Lower leg skin (tissue), 4 donors: ENCODE measurements at regions not wholly inside any gene's neighbourhood (a gene's known extent, or its start where the extent isn't known, plus 50 kb on each side); places are given as distances from the start of the nearest gene placed in this dataset.
"Not testable (repeated sequence)": the region's sequence is repeated elsewhere in the genome, so short reads cannot be mapped to it uniquely, and the experiment has no call there.

ENCODE experiments used
- DNase-seq, 2 donors: peaks; one replicate each; pipeline ENCODE4 v3.0.0-alpha.2; 2019; ENCODE audit warnings: low spot score in 2 of 2
- H3K4me3 ChIP-seq: fragments of 200-600 bp; sonication (generic); 2 replicates; pipeline ENCODE4 v1.5.1; 2017; ENCODE audit warnings: mild to moderate bottlenecking, low read depth; ENCODE audit not compliant: poor library complexity, severe bottlenecking
- POLR2A ChIP-seq, 2 donors: fragments of 450-650 bp; IDR thresholded peaks; one replicate each; pipeline ENCODE4 v1.6.1; 2016 to 2017; ENCODE audit warnings: antibody characterized with exemption in 2 of 2, mild to moderate bottlenecking in 1 of 2, moderate library complexity in 1 of 2
- WGBS, 2 donors: methylation state at CpG; one replicate each; pipeline ENCODE4 v1.1.5; 2018; 5-methylcytosine and 5-hydroxymethylcytosine counted together
- intact Hi-C: fragments of 100-400 bp; cut with DNase I; formaldehyde crosslinking; loops from one replicate; pipeline ENCODE4 v1.15.0; 2023; ENCODE audit warnings: low total_unique reads
- TF ChIP-seq, protein P1 (sequence below), 3 donors: fragments of 450-650 bp; IDR thresholded peaks; one replicate each; pipeline ENCODE4 v1.5.1; 2016; ENCODE audit warnings: antibody characterized with exemption in 3 of 3, mild to moderate bottlenecking in 3 of 3, moderate library complexity in 2 of 3

DNA sequence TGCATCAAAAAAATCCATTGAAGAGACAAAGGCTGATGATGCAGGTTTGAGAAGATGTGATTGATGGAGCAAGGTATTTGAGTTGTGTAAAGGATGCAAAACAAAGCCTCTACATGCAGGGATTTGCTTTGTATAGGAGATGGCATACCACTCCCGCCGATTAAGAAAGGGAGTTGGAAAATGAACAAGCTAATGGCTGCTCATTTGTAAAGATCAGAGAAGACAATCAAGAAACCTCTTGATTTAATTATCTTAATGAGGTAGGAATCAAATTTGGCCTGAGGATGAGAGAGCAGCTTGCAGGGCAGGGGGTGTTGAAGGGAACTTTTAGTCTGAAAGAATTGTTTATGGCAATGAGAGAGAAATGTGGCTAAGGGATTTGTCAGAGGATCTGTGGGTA, 448.2 kb upstream of the ADGRB3 start:
- intact Hi-C loops: no loop called here
- H3K4me3 ChIP-seq: no peak overlapping the region
- WGBS, 2 donors: 80 to 96% methylated on average over 2 of the region's 2 CpGs
- no peak for DNase-seq
- TF ChIP-seq, protein P1, sequence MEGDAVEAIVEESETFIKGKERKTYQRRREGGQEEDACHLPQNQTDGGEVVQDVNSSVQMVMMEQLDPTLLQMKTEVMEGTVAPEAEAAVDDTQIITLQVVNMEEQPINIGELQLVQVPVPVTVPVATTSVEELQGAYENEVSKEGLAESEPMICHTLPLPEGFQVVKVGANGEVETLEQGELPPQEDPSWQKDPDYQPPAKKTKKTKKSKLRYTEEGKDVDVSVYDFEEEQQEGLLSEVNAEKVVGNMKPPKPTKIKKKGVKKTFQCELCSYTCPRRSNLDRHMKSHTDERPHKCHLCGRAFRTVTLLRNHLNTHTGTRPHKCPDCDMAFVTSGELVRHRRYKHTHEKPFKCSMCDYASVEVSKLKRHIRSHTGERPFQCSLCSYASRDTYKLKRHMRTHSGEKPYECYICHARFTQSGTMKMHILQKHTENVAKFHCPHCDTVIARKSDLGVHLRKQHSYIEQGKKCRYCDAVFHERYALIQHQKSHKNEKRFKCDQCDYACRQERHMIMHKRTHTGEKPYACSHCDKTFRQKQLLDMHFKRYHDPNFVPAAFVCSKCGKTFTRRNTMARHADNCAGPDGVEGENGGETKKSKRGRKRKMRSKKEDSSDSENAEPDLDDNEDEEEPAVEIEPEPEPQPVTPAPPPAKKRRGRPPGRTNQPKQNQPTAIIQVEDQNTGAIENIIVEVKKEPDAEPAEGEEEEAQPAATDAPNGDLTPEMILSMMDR (IDR thresholded peaks at IDR 0.05): no peak
- no peak for TF ChIP-seq POLR2A (IDR thresholded peaks at IDR 0.05)

DNA sequence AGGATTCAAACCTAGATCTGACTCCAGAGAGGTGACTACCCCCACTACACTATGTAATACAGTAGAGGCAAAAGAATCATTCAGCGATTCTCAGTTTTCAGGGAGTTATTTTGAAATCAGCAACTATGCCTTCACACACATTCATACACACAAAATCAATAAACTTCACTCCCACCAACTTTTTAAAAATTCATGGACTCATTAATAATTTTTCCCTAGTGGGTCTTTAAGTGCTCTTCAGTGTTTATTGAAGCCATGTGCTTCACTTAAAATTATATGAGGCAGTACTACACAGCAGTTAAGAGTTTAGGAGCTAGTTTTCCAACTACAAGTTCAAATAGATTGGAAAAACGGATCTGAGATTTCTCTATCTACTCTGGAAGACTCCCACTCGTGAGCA, 452.7 kb upstream of the ADGRB3 start:
- WGBS, 2 donors: 52 to 55% methylated on average over 3 of the region's 3 CpGs
- TF ChIP-seq, protein P1 (IDR thresholded peaks at IDR 0.05): no peak
- TF ChIP-seq POLR2A (IDR thresholded peaks at IDR 0.05): no peak
- no peak for DNase-seq
- no peak overlapping the region for H3K4me3 ChIP-seq
- intact Hi-C loops: no loop called here

DNA sequence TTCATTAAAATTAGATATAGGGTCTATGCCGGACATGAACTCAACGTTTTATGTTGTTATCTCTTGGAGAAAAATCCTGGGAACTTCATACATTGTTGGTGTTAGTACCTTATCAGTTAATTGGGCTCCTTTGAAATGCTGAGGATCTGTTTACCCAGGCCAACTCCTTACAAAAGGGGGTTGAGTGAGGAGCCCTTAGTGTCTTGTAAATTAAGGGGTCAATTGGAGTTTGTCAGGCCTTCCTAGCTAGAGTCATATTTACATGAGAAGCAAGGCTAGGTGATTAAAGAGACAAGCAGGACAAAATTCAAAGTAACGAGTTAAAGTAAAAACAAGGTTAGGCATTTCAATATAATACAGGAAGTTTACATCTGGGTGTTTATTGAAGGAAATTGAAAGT, 454.1 kb upstream of the ADGRB3 start:
- intact Hi-C loops, H3K4me3 ChIP-seq, DNase-seq: not testable (repeated sequence)
- 71% methylated on average over 3 of the region's 3 CpGs for WGBS, 2 donors

DNA sequence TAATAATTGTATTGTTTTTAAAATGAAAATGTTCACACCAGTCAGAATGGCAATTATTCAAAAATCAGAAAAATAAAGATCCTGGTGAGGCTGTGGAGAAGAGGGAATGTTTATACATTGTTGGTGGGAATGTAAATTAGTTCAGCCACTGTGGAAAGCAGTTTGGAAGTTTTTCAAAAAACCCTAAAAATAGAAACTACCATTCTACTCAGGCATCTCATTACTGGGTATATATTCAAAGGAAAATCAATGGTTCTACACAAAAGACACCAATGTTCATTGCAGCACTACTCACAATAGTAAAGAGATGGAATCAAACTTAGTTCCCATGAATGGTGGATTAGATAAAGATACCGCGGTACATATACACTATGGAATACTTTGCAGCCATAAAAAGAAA, 461.5 kb upstream of the ADGRB3 start:
- no peak overlapping the region for H3K4me3 ChIP-seq
- intact Hi-C loops: no loop called here
- DNase-seq: no peak
- TF ChIP-seq, protein P1 (IDR thresholded peaks at IDR 0.05): no peak
- TF ChIP-seq POLR2A (IDR thresholded peaks at IDR 0.05): no peak
- 80 to 82% methylated on average over 2 of the region's 2 CpGs for WGBS, 2 donors

DNA sequence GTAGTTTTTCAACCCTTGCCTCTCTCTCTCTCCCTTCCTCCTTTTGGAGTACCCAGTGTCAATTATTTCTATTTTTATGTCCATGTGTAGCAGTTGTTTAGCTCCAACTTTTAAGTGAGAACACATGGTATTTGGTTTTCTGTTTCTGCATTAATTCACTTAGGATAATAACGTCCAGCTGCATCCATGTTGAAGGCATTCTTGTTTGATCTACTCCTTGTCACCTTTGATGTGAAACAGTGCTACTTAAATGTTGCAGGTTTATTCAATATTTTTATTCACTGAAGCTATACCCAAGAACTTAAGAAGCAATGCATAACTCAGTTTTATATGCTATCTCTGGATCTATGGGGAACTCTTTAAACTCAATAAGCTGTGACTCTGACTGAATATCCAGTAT, 465.2 kb upstream of the ADGRB3 start:
- intact Hi-C loops: no loop called here
- no peak overlapping the region for H3K4me3 ChIP-seq
- WGBS, 2 donors: 54 to 64% methylated on average over 1 of the region's 1 CpG
- TF ChIP-seq POLR2A (IDR thresholded peaks at IDR 0.05): no peak
- TF ChIP-seq, protein P1 (IDR thresholded peaks at IDR 0.05): no peak
- no peak for DNase-seq

DNA sequence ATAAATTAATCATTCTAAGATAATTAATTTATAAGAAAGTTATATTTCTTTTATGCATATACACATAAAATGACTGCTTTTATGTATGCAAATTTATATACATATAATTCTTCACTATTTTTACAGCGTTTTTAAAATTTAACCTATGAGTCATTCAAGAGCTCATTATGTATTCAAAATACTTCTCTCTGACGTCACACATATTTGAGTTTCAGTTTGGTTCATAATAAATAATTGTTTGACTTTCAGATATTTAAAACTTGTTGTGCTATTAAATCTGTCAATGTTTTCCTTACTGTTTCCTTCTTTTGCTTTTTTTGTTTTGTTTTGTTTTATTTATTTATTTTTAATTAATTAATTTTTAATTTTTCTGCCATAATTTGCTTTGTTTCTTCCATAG, 467.5 kb upstream of the ADGRB3 start:
- no peak for DNase-seq
- TF ChIP-seq POLR2A (IDR thresholded peaks at IDR 0.05): no peak
- TF ChIP-seq, protein P1 (IDR thresholded peaks at IDR 0.05): no peak
- WGBS, 2 donors: 55 to 70% methylated on average over 2 of the region's 2 CpGs
- intact Hi-C loops: no loop called here
- H3K4me3 ChIP-seq: no peak overlapping the region

DNA sequence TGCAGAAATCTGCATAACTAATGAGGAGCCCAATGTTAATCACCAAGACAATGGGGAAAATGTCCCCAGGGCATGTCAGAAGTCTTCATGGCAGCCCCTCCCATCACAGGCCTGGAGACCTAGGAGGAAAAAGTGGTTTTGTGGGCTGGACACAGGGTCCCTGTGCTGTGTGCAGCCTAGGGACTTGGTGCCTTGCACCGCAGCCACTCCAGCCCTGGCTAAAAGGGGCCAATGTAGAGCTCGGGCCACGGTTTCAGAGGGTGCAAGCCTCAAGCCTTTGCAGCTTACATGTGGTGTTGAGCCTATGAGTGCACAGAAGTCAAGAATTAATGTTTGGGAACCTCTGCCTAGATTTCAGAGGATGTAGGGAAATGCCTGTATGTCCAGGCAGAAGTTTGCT, 474.3 kb upstream of the ADGRB3 start:
- WGBS, 2 donors: 73 to 97% methylated on average over 3 of the region's 3 CpGs
- DNase-seq, H3K4me3 ChIP-seq, intact Hi-C loops: not testable (repeated sequence)
